ENCODE measurements at regions not wholly inside any gene's neighbourhood (a gene's known extent, or its start where the extent isn't known, plus 50 kb on each side); places are given as distances from the start of the nearest gene placed in this dataset.

- DNase-seq (ENCODE audit: low read depth, low spot score) (no peak), ATAC-seq (no peak)
- Histone ChIP-seq H3K4me2 (ENCODE audit: low read length) (no peak overlapping the region), H3K27ac (ENCODE audit: low read depth, low read length) (no peak overlapping the region), H3K79me2 (ENCODE audit: insufficient read depth, low read length) (no peaks in the 10 kb centered on the region), H3K9me2 (ENCODE audit: insufficient read depth) (no peaks in the 10 kb centered on the region), H4K20me1 (ENCODE audit: insufficient read depth) (no peaks in the 10 kb centered on the region), H3K9me3 (ENCODE audit: control insufficient read depth in 1 of 2, insufficient read depth in 1 of 2, low read depth in 1 of 2, low read length in 2 of 2) (peaks cover 0 to 4% of the 10 kb centered on the region in 2 experiments; a peak in 1 of 4 replicates), H3K27me3 (ENCODE audit: insufficient read depth, low read length) (peaks cover 7% of the 10 kb centered on the region), H3K9ac (ENCODE audit: low read length) (no peak overlapping the region), H2AFZ (ENCODE audit: low read depth, low read length, poor library complexity, severe bottlenecking) (no peak overlapping the region), H3K4me3 (replicated peaks in 1 of 2; ENCODE audit: low read depth in 1 of 2, low read length in 2 of 2) (no peak overlapping the region), H3K36me3 (ENCODE audit: control insufficient read depth in 1 of 2, insufficient read depth in 2 of 2, low read length in 2 of 2) (no peaks in the 10 kb centered on the region), H3K4me1 (ENCODE audit: control insufficient read depth in 1 of 2, insufficient read depth in 2 of 2, low read length in 2 of 2) (peaks cover 0 to 7% of the 10 kb centered on the region in 2 experiments; a peak in 1 of 4 replicates)
- RAD21 ChIA-PET (ENCODE audit: low non-redundant PET in 1 of 2, low total read pairs in 2 of 2, uncharacterized antibody in 2 of 2, unreplicated experiment in 2 of 2): no interaction called here
- no TSS peak for BruUV-seq (replicated peaks)
- CTCF ChIA-PET: no interaction called here
- no peak for TF ChIP-seq ELF1 (IDR thresholded peaks at IDR 0.05; ENCODE audit: borderline replicate concordance, low read depth)
- no peak for TF ChIP-seq ATF3 (IDR thresholded peaks at IDR 0.05)
- POLR2A ChIA-PET: no interaction called here
- intact Hi-C loops (cut with micrococcal nuclease): no loop called here
Observed at GRCh38 chr22:48838376-48838775, 989.3 kb downstream of the BRD1 start.

GRCh38 chr22:48837341-48837935 is 990.2 kb downstream of the BRD1 start:
- BruUV-seq (replicated peaks): no TSS peak
- Histone ChIP-seq H3K4me3 (replicated peaks in 1 of 2; ENCODE audit: low read depth in 1 of 2, low read length in 2 of 2) (no peak overlapping the region), H3K9me3 (ENCODE audit: control insufficient read depth in 1 of 2, insufficient read depth in 1 of 2, low read depth in 1 of 2, low read length in 2 of 2) (peaks cover 0 to 4% of the 10 kb centered on the region in 2 experiments; a peak in 1 of 4 replicates), H4K20me1 (ENCODE audit: insufficient read depth) (no peaks in the 10 kb centered on the region), H3K79me2 (ENCODE audit: insufficient read depth, low read length) (no peaks in the 10 kb centered on the region), H2AFZ (ENCODE audit: low read depth, low read length, poor library complexity, severe bottlenecking) (no peak overlapping the region), H3K4me1 (ENCODE audit: control insufficient read depth in 1 of 2, insufficient read depth in 2 of 2, low read length in 2 of 2) (peaks cover 0 to 7% of the 10 kb centered on the region in 2 experiments; a peak in 1 of 4 replicates), H3K36me3 (ENCODE audit: control insufficient read depth in 1 of 2, insufficient read depth in 2 of 2, low read length in 2 of 2) (no peaks in the 10 kb centered on the region), H3K9ac (ENCODE audit: low read length) (no peak overlapping the region), H3K27ac (ENCODE audit: low read depth, low read length) (no peak overlapping the region), H3K27me3 (ENCODE audit: insufficient read depth, low read length) (peaks cover 13% of the 10 kb centered on the region), H3K9me2 (ENCODE audit: insufficient read depth) (no peaks in the 10 kb centered on the region), H3K4me2 (ENCODE audit: low read length) (no peak overlapping the region)
- ChIA-PET CTCF (no interaction called here), RAD21 (ENCODE audit: low non-redundant PET in 1 of 2, low total read pairs in 2 of 2, uncharacterized antibody in 2 of 2, unreplicated experiment in 2 of 2) (no interaction called here), POLR2A (no interaction called here)
- ATAC-seq (no peak), DNase-seq (ENCODE audit: low read depth, low spot score) (no peak)
- no peak for TF ChIP-seq YY1 (IDR thresholded peaks at IDR 0.05; ENCODE audit: extremely low read depth, insufficient replicate concordance, low read depth, low read length)
- TF ChIP-seq ZNF274 (IDR thresholded peaks at IDR 0.05; ENCODE audit: low read depth, low read length): no peak
- TF ChIP-seq FOSL1 (IDR thresholded peaks at IDR 0.05; ENCODE audit: low read depth): peak; percentile 34; the same call in 1 of the 2 replicates
- TF ChIP-seq CEBPB (IDR thresholded peaks at IDR 0.05; ENCODE audit: low read depth): no peak
- intact Hi-C loops (cut with micrococcal nuclease): no loop called here
